Uterus (tissue), 2 donors: ENCODE measurements at regions not wholly inside any gene's neighbourhood (a gene's known extent, or its start where the extent isn't known, plus 50 kb on each side); places are given as distances from the start of the nearest gene placed in this dataset.

Experiments
- CTCF ChIP-seq, 4 experiments: fragments of 200-600 bp in 2 of 4; fragments of 450-650 bp in 2 of 4; sonication (generic) in 2 of 4; IDR thresholded peaks; one replicate each; pipeline ENCODE4 v1.5.1; 2016 to 2019; ENCODE audit warnings: antibody characterized with exemption in 4 of 4, mild to moderate bottlenecking in 2 of 4, moderate library complexity in 1 of 4
- POLR2A ChIP-seq, 2 donors: fragments of 450-650 bp; IDR thresholded peaks; one replicate each; pipeline ENCODE4 v1.6.1; 2016; ENCODE audit warnings: antibody characterized with exemption in 2 of 2, mild to moderate bottlenecking in 1 of 2, moderate library complexity in 1 of 2

GRCh38 chr10:59517341-59517899 lies 155.1 kb upstream of the FAM13C start:
- TF ChIP-seq CTCF (IDR thresholded peaks at IDR 0.05) (no peak), POLR2A (IDR thresholded peaks at IDR 0.05) (no peak)
